GM18858 (cell line): ENCODE measurements at regions not wholly inside any gene's neighbourhood (a gene's known extent, or its start where the extent isn't known, plus 50 kb on each side); places are given as distances from the start of the nearest gene placed in this dataset.
A peak's percentile ranks its signal among the peaks of the same experiment; 100 is the strongest.
"Not testable (repeated sequence)": the region's sequence is repeated elsewhere in the genome, so short reads cannot be mapped to it uniquely, and the experiment has no call there.

ENCODE experiments used
- ATAC-seq: cut with Tn5 transposase; IDR thresholded peaks from one replicate; pipeline ENCODE4 v1.9.1; 2021; ENCODE audit not compliant: unreplicated experiment

DNA sequence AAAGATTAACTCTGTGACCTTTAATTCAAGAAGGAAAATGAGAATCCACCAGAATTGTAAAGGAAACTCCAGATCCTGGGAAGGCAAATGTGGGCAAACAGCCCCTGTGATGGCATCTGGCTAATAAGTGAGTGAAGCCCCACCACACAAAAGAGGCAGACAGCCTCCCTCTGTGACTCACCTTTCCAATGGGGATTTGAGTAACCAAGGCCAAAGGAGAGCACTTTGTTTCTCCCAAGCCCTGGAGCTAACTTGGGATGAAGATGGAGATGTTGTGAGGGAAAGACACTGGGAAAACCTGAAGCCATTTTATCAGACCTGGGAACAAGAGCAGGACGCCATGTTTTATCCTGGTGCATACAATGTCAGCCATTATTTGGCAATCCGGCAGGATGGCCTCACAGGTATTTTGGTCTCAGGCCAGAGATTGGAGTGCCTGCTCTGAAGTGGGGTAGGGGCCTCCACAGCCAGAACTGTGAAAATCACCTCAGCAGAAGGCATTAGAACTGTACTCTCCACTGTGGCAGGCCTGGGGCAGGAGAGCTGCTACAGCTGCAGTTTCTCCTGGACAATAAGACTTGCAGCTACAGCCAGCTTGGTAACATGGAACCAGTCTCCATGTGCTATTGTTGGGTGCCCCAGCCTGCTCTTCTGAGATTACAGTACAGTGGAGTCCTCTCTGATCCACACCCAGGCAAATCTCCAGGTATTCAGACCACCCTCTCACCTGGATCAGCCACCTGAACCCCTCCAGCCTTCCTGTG is 96.6 kb upstream of the PCED1B start:
- no peak for ATAC-seq

DNA sequence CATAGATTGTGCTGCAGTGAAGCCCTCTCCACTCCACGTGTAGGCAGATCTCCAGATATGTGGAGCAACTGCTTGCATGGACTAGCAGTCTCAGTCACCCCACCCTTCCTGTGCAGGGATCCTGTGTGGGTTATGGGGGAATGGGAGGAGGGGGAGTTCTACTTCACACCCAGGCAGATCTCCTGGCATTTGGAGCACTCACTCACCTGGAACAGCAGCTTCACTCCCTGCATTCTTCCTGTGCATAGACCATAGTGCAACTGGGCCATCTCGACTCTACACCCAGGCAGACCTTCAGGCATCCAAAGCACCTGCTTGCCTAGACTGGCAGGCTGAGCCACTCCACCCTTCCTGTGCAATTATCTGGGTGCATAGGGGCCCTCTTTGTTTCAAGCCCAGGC is 96.0 kb upstream of the PCED1B start:
- ATAC-seq, result no peak

DNA sequence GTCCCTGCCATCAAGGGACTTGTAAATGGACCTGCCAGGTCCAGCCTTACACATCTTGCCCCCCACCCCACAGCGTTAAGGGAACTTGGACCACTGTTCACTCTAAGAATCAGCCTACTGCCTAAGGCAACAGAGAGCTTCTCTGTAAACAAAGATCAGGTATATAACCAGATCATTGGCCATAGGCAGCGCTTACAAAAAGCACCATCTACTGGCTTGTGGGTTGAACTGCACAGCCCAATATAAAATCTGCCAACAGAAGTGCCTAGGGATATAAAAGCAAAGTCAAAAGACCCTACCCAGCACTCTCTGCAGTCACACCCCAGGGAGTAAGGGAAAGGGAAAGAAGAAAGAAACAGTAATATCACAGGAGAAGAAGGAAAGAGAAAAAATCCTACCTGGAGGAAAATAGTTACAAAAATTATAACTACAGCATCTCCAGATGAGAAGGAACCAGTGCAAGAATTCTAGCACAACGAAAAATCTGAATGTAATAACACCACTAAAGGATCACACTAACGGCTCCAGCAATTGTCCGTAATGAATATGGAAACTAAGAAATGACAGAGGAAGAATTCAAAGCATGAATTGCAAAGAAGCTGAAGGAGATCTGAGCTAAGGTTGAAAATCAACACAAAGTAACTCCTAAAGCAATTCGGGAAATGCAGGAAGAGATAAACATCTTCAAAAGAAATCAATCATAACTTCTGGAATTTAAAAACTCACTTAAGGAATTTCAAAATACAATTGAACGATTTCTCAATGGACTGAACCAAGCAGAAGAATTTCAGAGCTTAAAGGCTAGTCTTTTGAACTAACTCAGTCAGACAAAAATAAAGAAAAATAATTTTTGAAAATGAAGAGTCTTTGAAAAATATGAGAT is 95.2 kb upstream of the PCED1B start:
- peak; percentile 62 for ATAC-seq

DNA sequence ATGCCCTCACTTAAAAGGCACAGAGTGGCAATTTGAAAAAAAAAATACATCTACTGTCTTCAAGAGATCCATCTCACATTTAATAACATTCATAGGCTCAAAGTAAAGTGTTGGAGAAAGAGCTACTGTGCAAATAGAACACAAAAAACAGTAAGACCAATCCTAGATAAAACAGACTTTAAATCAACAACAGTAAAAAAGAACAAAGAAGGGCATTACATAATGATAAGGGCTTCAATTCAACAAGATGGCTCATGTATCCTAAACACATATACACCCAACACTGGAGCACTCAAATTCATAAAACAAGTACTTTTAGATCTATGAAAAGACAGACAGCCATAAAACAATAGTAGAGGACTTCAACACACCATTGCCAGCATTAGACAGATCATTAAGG is 93.6 kb upstream of the PCED1B start:
- no peak for ATAC-seq

GRCh38 chr12:46988122-46988521 is 91.3 kb upstream of the PCED1B start:
- ATAC-seq, result not testable (repeated sequence)

DNA sequence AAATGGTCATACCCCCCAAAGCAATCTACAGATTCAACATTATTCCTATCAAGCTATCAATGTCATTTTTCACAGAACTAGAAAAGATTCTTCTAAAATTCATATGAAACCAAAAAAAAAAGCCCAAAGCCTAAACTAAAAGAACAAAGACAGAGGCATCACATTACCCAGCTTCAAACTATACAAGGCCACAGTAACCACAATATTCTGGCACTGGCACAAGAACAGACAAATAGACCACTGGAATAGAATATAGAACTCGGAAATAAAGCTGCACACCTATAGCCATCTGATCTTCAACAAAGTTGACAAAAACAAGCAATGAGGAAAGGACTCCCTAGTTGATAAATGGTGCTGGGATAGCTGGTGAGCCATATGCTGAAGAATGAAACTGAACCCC is 89.2 kb upstream of the PCED1B start:
- no peak for ATAC-seq

GRCh38 chr12:46992051-46992450 is 87.4 kb upstream of the PCED1B start:
- not testable (repeated sequence) for ATAC-seq

- ATAC-seq, result no peak
Measured at GRCh38 chr12:46998811-46999368, 80.5 kb upstream of the PCED1B start.

DNA sequence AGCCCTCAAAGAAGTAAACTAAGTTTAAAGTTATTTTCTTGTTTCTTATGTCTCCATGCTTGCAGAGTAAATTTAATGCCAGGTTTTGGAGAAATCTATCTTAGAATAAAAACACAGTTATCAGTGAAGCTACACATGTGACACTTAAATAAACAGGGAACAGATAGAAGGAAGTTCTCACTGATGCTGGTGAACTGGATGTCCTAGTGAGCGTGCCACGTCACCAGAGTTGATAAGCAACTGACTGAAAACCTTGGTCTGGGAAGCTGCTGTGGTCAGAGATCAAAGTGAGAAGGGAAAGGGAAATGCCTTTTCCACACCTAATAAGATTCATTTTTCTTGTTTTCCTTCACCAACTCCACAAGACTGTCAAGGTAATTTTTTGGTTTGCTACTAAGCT is 74.8 kb upstream of the PCED1B start:
- ATAC-seq, result no peak

- no peak for ATAC-seq
Measured at GRCh38 chr12:47007048-47007447, 72.4 kb upstream of the PCED1B start.

- no peak for ATAC-seq
Measured at GRCh38 chr12:47012552-47012951, 66.9 kb upstream of the PCED1B start.

DNA sequence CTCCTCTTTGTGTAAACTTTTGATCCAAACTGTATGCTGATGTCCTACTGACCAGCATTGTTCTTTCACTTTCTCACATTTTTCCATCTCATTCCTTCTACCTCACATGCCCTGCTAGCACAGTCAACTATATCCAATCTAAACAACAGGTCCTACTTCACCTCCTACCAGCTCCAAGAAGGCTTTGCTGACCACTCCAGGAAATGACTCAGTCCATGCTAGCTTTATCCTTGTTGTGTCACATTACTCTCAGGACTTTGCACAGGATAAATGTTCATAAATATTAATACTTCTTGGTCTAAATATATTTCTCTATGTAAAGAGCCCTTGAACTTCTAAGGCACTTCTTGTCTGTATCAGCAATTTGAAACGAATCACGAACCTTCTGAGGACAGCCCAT is 64.9 kb upstream of the PCED1B start:
- ATAC-seq, result no peak

DNA sequence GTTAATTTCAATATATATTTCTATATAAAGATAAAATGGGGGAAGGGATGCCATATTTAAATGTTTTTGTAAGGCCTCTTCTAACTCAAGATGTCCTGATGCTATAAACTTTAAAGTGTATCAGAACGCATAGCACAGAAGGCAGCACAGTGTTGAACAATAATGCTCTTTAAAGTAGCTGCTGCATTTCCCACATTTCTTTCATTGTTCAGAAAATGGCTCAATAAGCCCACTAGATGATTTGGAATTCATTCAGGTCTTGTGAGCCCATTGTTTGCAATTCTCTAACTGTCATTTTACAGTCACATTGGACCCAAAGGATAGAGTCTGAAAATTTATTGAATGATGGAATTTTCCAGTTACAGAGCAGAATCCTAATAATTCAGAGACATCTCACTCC is 64.0 kb upstream of the PCED1B start:
- ATAC-seq, result no peak

DNA sequence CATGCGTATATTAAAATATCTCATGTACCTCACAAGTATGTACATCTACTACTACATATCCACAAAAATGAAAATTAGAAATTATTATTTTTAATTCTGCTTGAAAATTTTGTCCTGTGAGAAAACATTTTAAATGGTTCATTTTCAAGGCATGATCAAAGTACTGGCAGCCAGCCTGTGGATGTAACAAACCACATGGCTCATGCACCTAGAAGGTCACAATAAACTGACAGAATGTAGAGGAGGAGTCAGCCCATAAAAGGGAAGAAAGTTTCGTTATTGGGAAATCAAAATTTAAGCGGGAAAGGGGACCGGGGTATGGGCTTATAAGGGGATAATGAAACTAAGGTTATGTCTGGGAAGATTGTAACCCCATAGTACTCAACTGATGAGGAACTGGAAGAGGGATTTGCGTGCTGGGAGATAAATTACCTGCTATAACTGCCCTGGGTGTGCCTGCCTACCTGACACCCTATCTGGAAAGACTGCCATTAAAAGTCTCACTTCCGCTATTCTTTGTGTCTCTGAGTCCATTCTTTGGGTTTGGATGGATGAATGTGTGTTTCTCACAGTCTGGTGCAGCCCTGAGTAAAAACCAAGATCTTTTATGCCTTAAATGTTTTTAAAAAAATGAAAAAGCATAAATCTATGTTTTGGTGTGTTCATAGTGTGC is 62.2 kb upstream of the PCED1B start:
- ATAC-seq, result no peak

GRCh38 chr12:47017901-47018475 is 61.4 kb upstream of the PCED1B start:
- ATAC-seq, result no peak

DNA sequence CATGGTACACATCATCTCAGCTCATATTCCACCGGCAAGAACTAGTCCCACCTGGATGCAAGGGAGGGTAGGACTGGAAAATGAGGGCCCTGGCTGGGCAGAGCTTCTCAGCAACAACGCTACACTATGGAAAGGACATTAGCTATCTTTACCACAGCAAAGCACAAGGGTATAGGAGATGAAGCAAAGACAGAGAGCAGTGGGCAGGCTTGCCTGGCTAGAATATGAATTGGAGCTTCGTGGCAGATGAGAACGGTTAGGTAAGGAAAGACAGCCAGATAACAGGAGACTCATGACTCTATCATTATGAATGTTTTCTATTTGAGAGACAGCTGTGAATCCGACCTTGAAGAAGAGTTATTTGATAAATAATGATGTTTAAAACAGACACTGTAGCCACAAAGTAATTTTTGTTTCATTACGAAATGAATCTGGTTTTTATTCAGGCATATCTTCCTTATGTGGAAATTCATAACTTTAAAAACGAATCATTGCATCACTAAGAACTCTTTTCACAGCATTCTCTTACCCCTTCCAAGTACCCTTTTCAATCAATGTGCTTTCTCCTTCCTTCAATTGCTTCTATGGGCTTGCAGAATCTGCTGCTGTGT is 59.1 kb upstream of the PCED1B start:
- ATAC-seq, result no peak

- no peak for ATAC-seq
Measured at GRCh38 chr12:47021298-47021697, 58.1 kb upstream of the PCED1B start.

DNA sequence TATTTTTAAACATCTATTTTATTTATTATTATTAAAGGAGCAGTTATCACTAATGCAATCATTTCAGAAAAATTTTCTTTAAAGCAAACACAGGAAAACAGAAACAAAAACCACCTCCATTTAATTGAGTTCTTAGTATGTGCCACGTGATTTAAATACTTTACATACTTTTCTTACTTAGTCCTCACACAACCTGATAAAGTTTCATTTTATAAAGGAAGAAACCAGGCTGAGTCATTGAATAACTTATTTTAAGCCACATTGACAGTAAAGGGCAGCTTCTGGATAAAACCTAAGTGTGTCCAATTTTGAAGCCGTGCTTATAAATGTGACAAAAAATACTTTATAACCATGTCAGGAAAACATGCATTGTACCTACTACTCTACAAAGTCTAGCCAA is 57.1 kb upstream of the PCED1B start:
- ATAC-seq, result no peak

DNA sequence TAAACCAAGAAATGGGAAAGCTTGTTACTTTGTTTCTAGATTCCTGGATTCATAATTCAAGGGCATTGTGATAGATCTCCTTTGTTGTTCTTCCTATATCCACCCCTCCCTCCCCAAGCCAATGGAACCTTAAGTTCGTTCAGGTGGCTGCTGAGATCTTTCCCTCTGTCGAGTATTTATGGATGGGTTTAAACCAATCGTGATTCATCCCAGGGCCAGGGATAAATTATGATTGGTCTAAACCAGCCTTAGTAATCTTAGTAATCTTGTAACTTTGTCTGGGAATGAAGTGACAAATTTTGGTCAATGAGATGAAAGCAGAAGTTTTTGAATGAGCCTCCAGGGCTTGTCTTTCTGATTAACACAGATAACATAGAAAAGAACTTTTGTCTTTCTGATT is 56.1 kb upstream of the PCED1B start:
- ATAC-seq, result no peak

DNA sequence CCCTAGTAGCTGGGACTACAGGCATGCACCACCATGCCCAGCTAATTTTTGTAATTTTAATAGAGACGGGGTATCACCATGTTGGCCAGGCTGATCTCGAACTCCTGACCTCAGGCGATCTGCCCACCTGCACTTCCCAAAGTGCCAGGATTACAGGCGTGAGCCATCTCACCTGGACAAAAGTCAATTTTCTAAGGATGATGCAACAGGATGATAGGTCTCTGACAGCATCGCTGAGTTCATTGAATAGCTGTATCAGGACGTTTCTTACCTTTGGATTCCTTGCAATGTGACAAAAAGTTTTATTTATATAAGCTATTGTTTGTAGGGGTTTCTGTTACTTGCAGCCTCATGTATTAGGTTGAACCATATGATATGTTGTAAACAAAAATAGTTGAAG is 55.5 kb upstream of the PCED1B start:
- no peak for ATAC-seq

DNA sequence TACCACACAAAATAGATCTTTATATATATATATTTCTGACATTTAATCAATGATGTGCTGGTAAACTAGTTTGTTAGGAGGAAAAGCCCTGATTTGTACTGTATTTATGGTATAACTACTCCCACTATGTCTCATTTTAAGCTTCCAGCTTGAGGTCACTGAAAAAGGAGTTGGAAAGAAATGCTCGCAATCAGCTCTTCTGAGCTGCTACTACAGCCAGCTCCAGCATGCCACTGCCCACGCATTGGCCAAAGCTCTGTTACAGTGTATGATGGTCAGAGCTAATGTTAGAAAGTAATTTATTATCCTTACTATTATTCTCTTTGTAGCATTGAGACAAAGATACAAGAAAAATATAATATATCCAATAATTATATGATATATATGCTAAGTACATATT is 55.0 kb upstream of the PCED1B start:
- no peak for ATAC-seq
